ENCODE measurements at regions not wholly inside any gene's neighbourhood (a gene's known extent, or its start where the extent isn't known, plus 50 kb on each side); places are given as distances from the start of the nearest gene placed in this dataset.

- TF ChIP-seq REST (IDR thresholded peaks at IDR 0.05; ENCODE audit: insufficient read depth in 1 of 2, low read depth in 2 of 2, low read length in 2 of 2) (no peak), SIN3A (IDR thresholded peaks at IDR 0.05; ENCODE audit: borderline replicate concordance, insufficient read depth, low read length) (no peak), TAF1 (IDR thresholded peaks at IDR 0.05; ENCODE audit: borderline replicate concordance, insufficient read depth, low read length) (no peak), POLR2AphosphoS5 (IDR thresholded peaks at IDR 0.05; ENCODE audit: low read depth, low read length) (no peak), FOXP2 (optimal IDR thresholded peaks at IDR 0.05; ENCODE audit: borderline replicate concordance, extremely low read depth, extremely low read length, insufficient read depth) (no peak)
Observed at GRCh38 chr18:77708826-77709506, 459.3 kb downstream of the GALR1 start.

- TF ChIP-seq FOXP2 (optimal IDR thresholded peaks at IDR 0.05; ENCODE audit: borderline replicate concordance, extremely low read depth, extremely low read length, insufficient read depth) (no peak), REST (IDR thresholded peaks at IDR 0.05; ENCODE audit: insufficient read depth in 1 of 2, low read depth in 2 of 2, low read length in 2 of 2) (no peak), TAF1 (IDR thresholded peaks at IDR 0.05; ENCODE audit: borderline replicate concordance, insufficient read depth, low read length) (no peak), SIN3A (IDR thresholded peaks at IDR 0.05; ENCODE audit: borderline replicate concordance, insufficient read depth, low read length) (no peak)
Observed at GRCh38 chr18:77711096-77711495, 461.4 kb downstream of the GALR1 start.

- TF ChIP-seq REST (IDR thresholded peaks at IDR 0.05; ENCODE audit: insufficient read depth in 1 of 2, low read depth in 2 of 2, low read length in 2 of 2) = no peak
- TF ChIP-seq POLR2AphosphoS5 (IDR thresholded peaks at IDR 0.05; ENCODE audit: low read depth, low read length) = no peak
- TF ChIP-seq TAF1 (IDR thresholded peaks at IDR 0.05; ENCODE audit: borderline replicate concordance, insufficient read depth, low read length) = no peak
- TF ChIP-seq SIN3A (IDR thresholded peaks at IDR 0.05; ENCODE audit: borderline replicate concordance, insufficient read depth, low read length) = no peak
- TF ChIP-seq FOXP2 (optimal IDR thresholded peaks at IDR 0.05; ENCODE audit: borderline replicate concordance, extremely low read depth, extremely low read length, insufficient read depth) = no peak
Observed at GRCh38 chr18:77714716-77715115, 465.1 kb downstream of the GALR1 start.

- TF ChIP-seq TAF1 (IDR thresholded peaks at IDR 0.05; ENCODE audit: borderline replicate concordance, insufficient read depth, low read length) = no peak
- TF ChIP-seq FOXP2 (optimal IDR thresholded peaks at IDR 0.05; ENCODE audit: borderline replicate concordance, extremely low read depth, extremely low read length, insufficient read depth) = no peak
- no peak for TF ChIP-seq REST (IDR thresholded peaks at IDR 0.05; ENCODE audit: insufficient read depth in 1 of 2, low read depth in 2 of 2, low read length in 2 of 2)
- no peak for TF ChIP-seq POLR2AphosphoS5 (IDR thresholded peaks at IDR 0.05; ENCODE audit: low read depth, low read length)
Observed at GRCh38 chr18:77716282-77716681, 466.6 kb downstream of the GALR1 start.
